ENCODE measurements at regions not wholly inside any gene's neighbourhood (a gene's known extent, or its start where the extent isn't known, plus 50 kb on each side); places are given as distances from the start of the nearest gene placed in this dataset.

DNA sequence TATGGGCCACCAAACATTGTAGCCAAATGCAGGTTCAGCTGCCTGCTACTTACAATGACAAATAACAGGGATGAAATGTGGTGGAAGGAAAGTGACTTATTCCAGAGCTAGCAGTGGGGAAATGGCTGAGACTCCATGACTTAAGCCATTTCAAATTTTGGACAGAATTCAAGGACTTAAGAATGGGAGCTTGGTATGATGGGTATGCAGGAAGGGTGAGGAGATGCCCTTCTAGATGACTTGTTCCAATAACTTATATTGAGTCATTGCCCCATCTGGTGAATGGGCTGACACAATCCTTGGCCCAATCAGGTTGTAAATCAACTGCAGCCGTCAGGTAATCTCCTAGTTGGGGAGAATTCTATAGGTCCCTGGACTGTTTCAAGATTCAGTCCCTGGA lies 230.7 kb upstream of the SGCD start:
- TF ChIP-seq EZH2 (optimal IDR thresholded peaks at IDR 0.05; ENCODE audit: low read depth, low read length) (no peak), EZH2phosphoT487 (IDR thresholded peaks at IDR 0.05; ENCODE audit: low read length) (no peak)
- TF ChIP-seq, protein P1, sequence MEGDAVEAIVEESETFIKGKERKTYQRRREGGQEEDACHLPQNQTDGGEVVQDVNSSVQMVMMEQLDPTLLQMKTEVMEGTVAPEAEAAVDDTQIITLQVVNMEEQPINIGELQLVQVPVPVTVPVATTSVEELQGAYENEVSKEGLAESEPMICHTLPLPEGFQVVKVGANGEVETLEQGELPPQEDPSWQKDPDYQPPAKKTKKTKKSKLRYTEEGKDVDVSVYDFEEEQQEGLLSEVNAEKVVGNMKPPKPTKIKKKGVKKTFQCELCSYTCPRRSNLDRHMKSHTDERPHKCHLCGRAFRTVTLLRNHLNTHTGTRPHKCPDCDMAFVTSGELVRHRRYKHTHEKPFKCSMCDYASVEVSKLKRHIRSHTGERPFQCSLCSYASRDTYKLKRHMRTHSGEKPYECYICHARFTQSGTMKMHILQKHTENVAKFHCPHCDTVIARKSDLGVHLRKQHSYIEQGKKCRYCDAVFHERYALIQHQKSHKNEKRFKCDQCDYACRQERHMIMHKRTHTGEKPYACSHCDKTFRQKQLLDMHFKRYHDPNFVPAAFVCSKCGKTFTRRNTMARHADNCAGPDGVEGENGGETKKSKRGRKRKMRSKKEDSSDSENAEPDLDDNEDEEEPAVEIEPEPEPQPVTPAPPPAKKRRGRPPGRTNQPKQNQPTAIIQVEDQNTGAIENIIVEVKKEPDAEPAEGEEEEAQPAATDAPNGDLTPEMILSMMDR (IDR thresholded peaks at IDR 0.05; ENCODE audit: low read length) = no peak

All from MM.1S (cell line).